ENCODE measurements at regions not wholly inside any gene's neighbourhood (a gene's known extent, or its start where the extent isn't known, plus 50 kb on each side); places are given as distances from the start of the nearest gene placed in this dataset.

- TF ChIP-seq CTCF (IDR thresholded peaks at IDR 0.05) (no peak), SIN3A (IDR thresholded peaks at IDR 0.05; ENCODE audit: borderline replicate concordance, insufficient read depth, low read depth, low read length) (no peak), POLR2AphosphoS5 (IDR thresholded peaks at IDR 0.05; ENCODE audit: low read depth, low read length) (no peak), TCF7L2 (IDR thresholded peaks at IDR 0.05; ENCODE audit: low read depth, low read length) (no peak)
- TF ChIP-seq, protein P1, sequence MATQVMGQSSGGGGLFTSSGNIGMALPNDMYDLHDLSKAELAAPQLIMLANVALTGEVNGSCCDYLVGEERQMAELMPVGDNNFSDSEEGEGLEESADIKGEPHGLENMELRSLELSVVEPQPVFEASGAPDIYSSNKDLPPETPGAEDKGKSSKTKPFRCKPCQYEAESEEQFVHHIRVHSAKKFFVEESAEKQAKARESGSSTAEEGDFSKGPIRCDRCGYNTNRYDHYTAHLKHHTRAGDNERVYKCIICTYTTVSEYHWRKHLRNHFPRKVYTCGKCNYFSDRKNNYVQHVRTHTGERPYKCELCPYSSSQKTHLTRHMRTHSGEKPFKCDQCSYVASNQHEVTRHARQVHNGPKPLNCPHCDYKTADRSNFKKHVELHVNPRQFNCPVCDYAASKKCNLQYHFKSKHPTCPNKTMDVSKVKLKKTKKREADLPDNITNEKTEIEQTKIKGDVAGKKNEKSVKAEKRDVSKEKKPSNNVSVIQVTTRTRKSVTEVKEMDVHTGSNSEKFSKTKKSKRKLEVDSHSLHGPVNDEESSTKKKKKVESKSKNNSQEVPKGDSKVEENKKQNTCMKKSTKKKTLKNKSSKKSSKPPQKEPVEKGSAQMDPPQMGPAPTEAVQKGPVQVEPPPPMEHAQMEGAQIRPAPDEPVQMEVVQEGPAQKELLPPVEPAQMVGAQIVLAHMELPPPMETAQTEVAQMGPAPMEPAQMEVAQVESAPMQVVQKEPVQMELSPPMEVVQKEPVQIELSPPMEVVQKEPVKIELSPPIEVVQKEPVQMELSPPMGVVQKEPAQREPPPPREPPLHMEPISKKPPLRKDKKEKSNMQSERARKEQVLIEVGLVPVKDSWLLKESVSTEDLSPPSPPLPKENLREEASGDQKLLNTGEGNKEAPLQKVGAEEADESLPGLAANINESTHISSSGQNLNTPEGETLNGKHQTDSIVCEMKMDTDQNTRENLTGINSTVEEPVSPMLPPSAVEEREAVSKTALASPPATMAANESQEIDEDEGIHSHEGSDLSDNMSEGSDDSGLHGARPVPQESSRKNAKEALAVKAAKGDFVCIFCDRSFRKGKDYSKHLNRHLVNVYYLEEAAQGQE (IDR thresholded peaks at IDR 0.05; ENCODE audit: insufficient read depth in 1 of 2, low read depth in 2 of 2, low read length in 1 of 2), result no peak
Observed at GRCh38 chr2:167401309-167401708, 513.0 kb downstream of the XIRP2 start.
